ENCODE measurements at regions not wholly inside any gene's neighbourhood (a gene's known extent, or its start where the extent isn't known, plus 50 kb on each side); places are given as distances from the start of the nearest gene placed in this dataset.

DNA sequence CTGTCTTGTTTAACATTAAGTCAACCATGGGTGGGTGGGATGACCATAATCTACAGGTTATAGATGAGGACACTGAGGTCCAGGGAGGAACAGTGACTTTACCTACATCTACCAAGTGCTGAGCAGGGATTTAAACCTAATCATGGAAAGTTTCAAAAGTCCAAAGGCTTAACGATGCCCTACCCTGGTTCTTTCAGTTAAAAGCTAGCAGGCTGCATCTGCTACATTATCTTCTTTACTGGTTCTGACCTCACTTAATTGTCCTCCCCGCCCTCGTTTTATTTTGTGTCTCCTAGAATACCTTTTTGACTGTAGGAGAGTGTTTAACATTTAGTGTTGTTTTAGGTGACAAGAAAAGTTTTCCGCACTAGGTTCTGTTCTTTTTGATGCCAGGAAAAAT is 735.2 kb downstream of the TLR4 start:
- H3K36me3 ChIP-seq, result no peaks in the 10 kb centered on the region
- H3K9me3 ChIP-seq, result no peaks in the 10 kb centered on the region
- no peak for TF ChIP-seq POLR2A (IDR thresholded peaks at IDR 0.05)
- TF ChIP-seq, protein P1, sequence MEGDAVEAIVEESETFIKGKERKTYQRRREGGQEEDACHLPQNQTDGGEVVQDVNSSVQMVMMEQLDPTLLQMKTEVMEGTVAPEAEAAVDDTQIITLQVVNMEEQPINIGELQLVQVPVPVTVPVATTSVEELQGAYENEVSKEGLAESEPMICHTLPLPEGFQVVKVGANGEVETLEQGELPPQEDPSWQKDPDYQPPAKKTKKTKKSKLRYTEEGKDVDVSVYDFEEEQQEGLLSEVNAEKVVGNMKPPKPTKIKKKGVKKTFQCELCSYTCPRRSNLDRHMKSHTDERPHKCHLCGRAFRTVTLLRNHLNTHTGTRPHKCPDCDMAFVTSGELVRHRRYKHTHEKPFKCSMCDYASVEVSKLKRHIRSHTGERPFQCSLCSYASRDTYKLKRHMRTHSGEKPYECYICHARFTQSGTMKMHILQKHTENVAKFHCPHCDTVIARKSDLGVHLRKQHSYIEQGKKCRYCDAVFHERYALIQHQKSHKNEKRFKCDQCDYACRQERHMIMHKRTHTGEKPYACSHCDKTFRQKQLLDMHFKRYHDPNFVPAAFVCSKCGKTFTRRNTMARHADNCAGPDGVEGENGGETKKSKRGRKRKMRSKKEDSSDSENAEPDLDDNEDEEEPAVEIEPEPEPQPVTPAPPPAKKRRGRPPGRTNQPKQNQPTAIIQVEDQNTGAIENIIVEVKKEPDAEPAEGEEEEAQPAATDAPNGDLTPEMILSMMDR (IDR thresholded peaks at IDR 0.05), result no peak
- DNase-seq, result no peak
- intact Hi-C loops (cut with DNase I), result no loop called here
- no peaks in the 10 kb centered on the region for H3K4me1 ChIP-seq
- WGBS, 2 donors, result 68 to 80% methylated on average over 4 of the region's 4 CpGs
- no peak overlapping the region for H3K4me3 ChIP-seq
- no peaks in the 10 kb centered on the region for H3K27me3 ChIP-seq
- H3K27ac ChIP-seq, result no peak overlapping the region

DNA sequence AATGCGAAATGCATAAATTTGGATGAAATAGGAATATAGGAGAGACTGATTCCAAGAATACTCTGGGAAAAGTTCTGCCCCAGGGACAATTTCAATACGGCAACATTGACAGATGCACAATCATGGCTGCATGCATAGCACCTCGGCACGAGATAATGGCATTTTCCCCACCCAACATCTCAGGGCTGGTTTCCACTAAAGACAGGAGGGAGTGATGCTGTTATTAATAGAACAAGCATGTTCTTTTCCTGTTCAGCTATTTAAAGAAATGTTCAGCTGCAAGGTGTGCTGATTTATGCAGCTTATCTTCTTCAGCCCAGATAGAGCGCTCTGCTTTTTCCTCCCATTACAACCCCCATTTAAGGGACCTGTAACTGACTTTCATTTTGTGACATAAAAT is 740.2 kb downstream of the TLR4 start:
- Histone ChIP-seq H3K4me1 (no peaks in the 10 kb centered on the region), H3K27me3 (no peaks in the 10 kb centered on the region), H3K36me3 (no peaks in the 10 kb centered on the region), H3K27ac (no peak overlapping the region), H3K9me3 (no peaks in the 10 kb centered on the region), H3K4me3 (no peak overlapping the region)
- intact Hi-C loops (cut with DNase I), result no loop called here
- TF ChIP-seq POLR2A (IDR thresholded peaks at IDR 0.05), result no peak
- TF ChIP-seq, protein P1 (IDR thresholded peaks at IDR 0.05), result no peak
- DNase-seq, result no peak
- 84 to 88% methylated on average over 5 of the region's 5 CpGs for WGBS, 2 donors

DNA sequence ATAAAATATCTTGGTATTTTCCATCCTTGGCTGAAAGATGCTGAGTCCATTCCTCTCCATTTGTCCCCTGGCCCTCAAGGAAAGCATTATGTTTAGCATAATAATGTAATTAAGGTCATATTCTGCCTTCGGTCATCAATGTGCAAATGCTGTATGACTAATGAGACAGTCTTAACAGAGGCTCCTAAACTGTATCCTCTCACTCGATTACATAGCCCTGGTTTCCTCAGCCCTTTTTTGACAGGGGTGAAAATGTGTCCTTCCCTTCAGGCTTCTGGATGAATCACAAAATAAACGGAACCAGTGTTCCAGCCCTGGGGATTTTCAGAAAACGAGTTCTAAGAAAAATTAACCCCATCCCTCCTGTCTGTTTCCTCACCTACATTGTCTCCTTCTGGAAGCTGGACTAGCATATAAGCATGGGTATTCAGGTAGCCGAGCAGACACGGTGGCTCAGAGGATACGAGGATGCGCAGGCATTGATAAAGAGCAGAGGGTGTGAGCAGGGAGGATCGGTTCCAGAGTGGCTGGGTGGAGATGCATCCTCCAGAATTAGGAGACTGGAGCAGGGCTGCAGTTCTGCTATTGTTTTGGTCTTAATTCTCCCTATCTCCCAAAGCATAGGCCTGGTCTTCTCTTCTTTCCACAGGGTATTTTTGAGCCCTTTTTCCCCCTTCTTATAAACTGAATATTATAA is 742.9 kb downstream of the TLR4 start:
- intact Hi-C loops (cut with DNase I), result no loop called here
- WGBS, 2 donors, result 51 to 59% methylated on average over 9 of the region's 9 CpGs
- DNase-seq, result no peak
- Histone ChIP-seq H3K4me3 (no peak overlapping the region), H3K9me3 (no peaks in the 10 kb centered on the region), H3K4me1 (no peaks in the 10 kb centered on the region), H3K27me3 (no peaks in the 10 kb centered on the region), H3K36me3 (no peaks in the 10 kb centered on the region), H3K27ac (no peak overlapping the region)
- TF ChIP-seq POLR2A (IDR thresholded peaks at IDR 0.05), result no peak
- TF ChIP-seq, protein P1 (IDR thresholded peaks at IDR 0.05), result no peak

DNA sequence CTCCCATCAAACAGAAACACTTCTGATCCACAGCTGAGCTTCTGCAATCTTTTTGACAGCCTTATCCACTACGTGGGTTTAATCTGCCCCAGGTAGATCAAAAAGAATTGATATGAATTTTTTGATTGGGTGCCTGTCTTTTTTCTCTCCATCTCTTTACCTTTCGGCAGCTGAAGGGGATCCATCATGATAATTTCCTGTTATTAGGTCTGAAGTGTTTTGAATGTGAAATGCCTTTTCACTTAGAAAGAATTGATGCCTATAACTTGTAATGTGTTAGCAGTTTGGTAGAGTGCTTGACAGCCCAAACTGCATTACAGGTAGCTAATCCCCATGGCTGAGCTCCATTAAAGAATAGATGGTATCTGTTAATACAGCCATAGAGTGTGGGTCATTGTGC is 745.4 kb downstream of the TLR4 start:
- Histone ChIP-seq H3K4me1 (no peaks in the 10 kb centered on the region), H3K36me3 (no peaks in the 10 kb centered on the region), H3K27me3 (no peaks in the 10 kb centered on the region), H3K27ac (no peak overlapping the region), H3K9me3 (no peaks in the 10 kb centered on the region), H3K4me3 (no peak overlapping the region)
- no peak for DNase-seq
- 56 to 63% methylated on average over 2 of the region's 2 CpGs for WGBS, 2 donors
- TF ChIP-seq, protein P1 (IDR thresholded peaks at IDR 0.05), result no peak
- TF ChIP-seq POLR2A (IDR thresholded peaks at IDR 0.05), result no peak
- intact Hi-C loops (cut with DNase I), result no loop called here

DNA sequence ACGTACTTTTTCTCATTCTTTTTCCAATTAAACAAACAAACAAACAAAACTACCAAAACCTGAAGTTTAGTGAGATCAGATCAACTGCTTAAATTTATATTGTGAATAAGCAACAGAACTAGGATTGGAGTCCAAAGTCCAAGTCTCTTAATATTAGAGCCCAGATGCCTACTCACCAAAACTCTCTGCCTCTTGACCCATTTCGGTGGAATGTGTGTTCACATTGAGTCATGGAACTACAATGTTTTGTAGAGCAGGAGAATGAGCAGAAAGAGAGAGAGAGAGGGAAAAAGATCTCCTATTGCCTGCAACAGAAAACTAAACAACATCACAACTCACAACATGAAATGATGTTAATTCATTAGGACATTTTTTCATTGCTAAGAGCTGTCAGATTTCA is 751.1 kb downstream of the TLR4 start:
- Histone ChIP-seq H3K27ac (no peak overlapping the region), H3K36me3 (no peaks in the 10 kb centered on the region), H3K4me1 (no peaks in the 10 kb centered on the region), H3K9me3 (no peaks in the 10 kb centered on the region), H3K4me3 (no peak overlapping the region), H3K27me3 (no peaks in the 10 kb centered on the region)
- intact Hi-C loops (cut with DNase I), result no loop called here
- no peak for DNase-seq
- 59 to 69% methylated on average over 2 of the region's 2 CpGs for WGBS, 2 donors
- TF ChIP-seq, protein P1 (IDR thresholded peaks at IDR 0.05), result no peak
- TF ChIP-seq POLR2A (IDR thresholded peaks at IDR 0.05), result no peak
